MM.1S (cell line): ENCODE measurements at regions not wholly inside any gene's neighbourhood (a gene's known extent, or its start where the extent isn't known, plus 50 kb on each side); places are given as distances from the start of the nearest gene placed in this dataset.

Experiments
- DNase-seq: peaks from one replicate; pipeline ENCODE4 v3.0.0-alpha.2; 2015
- H2AFZ ChIP-seq: fragments of 300-600 bp; sonication (generic); 2 replicates; pipeline ENCODE4 v1.6.0; 2016; ENCODE audit warnings: antibody characterized with exemption, low read length
- H3F3A ChIP-seq: fragments of 300-600 bp; sonication (generic); 2 replicates; pipeline ENCODE4 v1.6.1; 2016; ENCODE audit warnings: mild to moderate bottlenecking, antibody characterized with exemption, low read length, moderate library complexity, mixed read lengths; ENCODE audit not compliant: insufficient read depth
- H3K27ac ChIP-seq: fragments of 300-600 bp; sonication (generic); 2 replicates; pipeline ENCODE4 v1.5.1; 2016; ENCODE audit warnings: mild to moderate bottlenecking, low read length
- H3K27me3 ChIP-seq: fragments of 300-600 bp; sonication (generic); replicated peaks from 2 replicates; pipeline ENCODE4 v1.6.0; 2016; ENCODE audit warnings: low read length; ENCODE audit not compliant: insufficient read depth
- H3K36me3 ChIP-seq: fragments of 300-600 bp; sonication (generic); replicated peaks from 2 replicates; pipeline ENCODE4 v1.6.1; 2016; ENCODE audit warnings: mild to moderate bottlenecking, low read length, mixed read lengths; ENCODE audit not compliant: insufficient read depth
- H3K4me1 ChIP-seq: fragments of 300-600 bp; sonication (generic); 2 replicates; pipeline ENCODE4 v1.6.1; 2016; ENCODE audit warnings: low read length, mixed read lengths
- H3K4me2 ChIP-seq: fragments of 300-600 bp; sonication (generic); 2 replicates; pipeline ENCODE4 v1.6.0; 2016; ENCODE audit warnings: low read depth, low read length
- H3K4me3 ChIP-seq: fragments of 300-600 bp; sonication (generic); 2 replicates; pipeline ENCODE4 v1.5.1; 2016; ENCODE audit warnings: low read length, mixed read lengths
- H3K79me2 ChIP-seq: fragments of 300-600 bp; sonication (generic); 2 replicates; pipeline ENCODE4 v1.6.1; 2016; ENCODE audit warnings: mixed run types, low read length, mixed read lengths
- H3K9ac ChIP-seq: fragments of 300-600 bp; sonication (generic); 2 replicates; pipeline ENCODE4 v1.6.1; 2016; ENCODE audit warnings: low read length, mixed read lengths
- H3K9me2 ChIP-seq: fragments of 300-600 bp; sonication (generic); replicated peaks from 2 replicates; pipeline ENCODE4 v1.6.1; 2016; ENCODE audit warnings: mild to moderate bottlenecking, low read length, mixed read lengths; ENCODE audit not compliant: insufficient read depth
- H3K9me3 ChIP-seq: fragments of 300-600 bp; sonication (generic); replicated peaks from 2 replicates; pipeline ENCODE4 v1.6.1; 2016; ENCODE audit warnings: mild to moderate bottlenecking, low read length, mixed read lengths; ENCODE audit not compliant: insufficient read depth
- H4K20me1 ChIP-seq: fragments of 300-600 bp; sonication (generic); 2 replicates; pipeline ENCODE4 v1.6.1; 2016; ENCODE audit warnings: mild to moderate bottlenecking, low read length, moderate library complexity, mixed read lengths; ENCODE audit not compliant: insufficient read depth
- CTCF ChIP-seq: fragments of 300-600 bp; sonication (generic); IDR thresholded peaks from 2 replicates; pipeline ENCODE4 v1.5.1; 2016; ENCODE audit warnings: antibody characterized with exemption, low read length, mixed read lengths
- EZH2 ChIP-seq: fragments of 300-600 bp; sonication (generic); optimal IDR thresholded peaks from 2 replicates; pipeline ENCODE3; 2017; ENCODE audit warnings: low read depth, mild to moderate bottlenecking, antibody characterized with exemption, low read length, mixed read lengths
- EZH2phosphoT487 ChIP-seq: fragments of 300-600 bp; sonication (generic); IDR thresholded peaks from 2 replicates; pipeline ENCODE4 v1.6.1; 2018; ENCODE audit warnings: antibody characterized with exemption, low read length

GRCh38 chr18:73462092-73462491 lies 594.3 kb upstream of the NETO1 start:
- H3K4me2 ChIP-seq = no peak overlapping the region
- H3F3A ChIP-seq = no peaks in the 10 kb centered on the region
- H3K27me3 ChIP-seq = no peaks in the 10 kb centered on the region
- H3K4me1 ChIP-seq = no peaks in the 10 kb centered on the region
- H3K27ac ChIP-seq = no peak overlapping the region
- TF ChIP-seq EZH2 = no peak
- TF ChIP-seq EZH2phosphoT487 = no peak
- no peak for TF ChIP-seq CTCF
- H3K9ac ChIP-seq = no peak overlapping the region
- H3K9me2 ChIP-seq = no peaks in the 10 kb centered on the region
- DNase-seq = no peak
- no peaks in the 10 kb centered on the region for H4K20me1 ChIP-seq
- H3K36me3 ChIP-seq = no peaks in the 10 kb centered on the region
- no peak overlapping the region for H3K4me3 ChIP-seq
- H3K9me3 ChIP-seq = no peaks in the 10 kb centered on the region
- H2AFZ ChIP-seq = no peak overlapping the region
- no peaks in the 10 kb centered on the region for H3K79me2 ChIP-seq

- Histone ChIP-seq H3K36me3 (no peaks in the 10 kb centered on the region), H3K4me3 (no peak overlapping the region), H4K20me1 (no peaks in the 10 kb centered on the region), H3K9me3 (no peaks in the 10 kb centered on the region), H3K4me2 (no peak overlapping the region), H3K4me1 (no peaks in the 10 kb centered on the region), H3F3A (no peaks in the 10 kb centered on the region), H3K27me3 (no peaks in the 10 kb centered on the region), H2AFZ (no peak overlapping the region), H3K79me2 (no peaks in the 10 kb centered on the region), H3K9me2 (no peaks in the 10 kb centered on the region), H3K9ac (no peak overlapping the region), H3K27ac (no peak overlapping the region)
- no peak for TF ChIP-seq EZH2
- TF ChIP-seq CTCF = no peak
- no peak for TF ChIP-seq EZH2phosphoT487
- DNase-seq = no peak
Observed at GRCh38 chr18:73461780-73462059, 593.9 kb upstream of the NETO1 start.

- no peaks in the 10 kb centered on the region for H3K27me3 ChIP-seq
- no peak for DNase-seq
Observed at GRCh38 chr18:73461038-73461779, 593.4 kb upstream of the NETO1 start.

More at GRCh38 chr18:73461038-73461779, 593.4 kb upstream of the NETO1 start:
- Histone ChIP-seq H3K27ac (no peak overlapping the region), H3K9ac (no peak overlapping the region), H2AFZ (no peak overlapping the region), H3F3A (no peaks in the 10 kb centered on the region), H3K9me2 (no peaks in the 10 kb centered on the region), H3K79me2 (no peaks in the 10 kb centered on the region), H3K4me3 (no peak overlapping the region), H3K4me2 (no peak overlapping the region), H4K20me1 (no peaks in the 10 kb centered on the region), H3K4me1 (no peaks in the 10 kb centered on the region), H3K36me3 (no peaks in the 10 kb centered on the region), H3K9me3 (no peaks in the 10 kb centered on the region)
- TF ChIP-seq EZH2 (no peak), CTCF (no peak), EZH2phosphoT487 (no peak)
